Kidney glomerular epithelial cell (primary cell): ENCODE measurements at regions not wholly inside any gene's neighbourhood (a gene's known extent, or its start where the extent isn't known, plus 50 kb on each side); places are given as distances from the start of the nearest gene placed in this dataset.

Source experiments
- DNase-seq: peaks from one replicate; lab custom pipeline; 2025; lab: John Stamatoyannopoulos, UW

- no peak for DNase-seq
These were observed 138.1 kb upstream of the POM121L12 start for GRCh38 chr7:52897288-52897687.

- no peak for DNase-seq
These were observed 158.2 kb upstream of the POM121L12 start for GRCh38 chr7:52877240-52877639.

GRCh38 chr7:52876402-52876801 is 159.0 kb upstream of the POM121L12 start:
- DNase-seq: no peak

- DNase-seq: no peak
These were observed 171.8 kb upstream of the POM121L12 start for GRCh38 chr7:52863652-52864051.

GRCh38 chr7:52862321-52862720 is 173.1 kb upstream of the POM121L12 start:
- DNase-seq: no peak

GRCh38 chr7:52857367-52857766 is 178.1 kb upstream of the POM121L12 start:
- no peak for DNase-seq

- no peak for DNase-seq
These were observed 180.8 kb upstream of the POM121L12 start for GRCh38 chr7:52854681-52855080.

- DNase-seq: no peak
These were observed 183.9 kb upstream of the POM121L12 start for GRCh38 chr7:52851547-52851946.

- DNase-seq: no peak
These were observed 192.0 kb upstream of the POM121L12 start for GRCh38 chr7:52843436-52843835.

- DNase-seq: no peak
These were observed 193.1 kb upstream of the POM121L12 start for GRCh38 chr7:52842202-52842900.

GRCh38 chr7:52838981-52839411 is 196.4 kb upstream of the POM121L12 start:
- DNase-seq: peak; percentile 50

- DNase-seq: peak; percentile 27
These were observed 204.1 kb upstream of the POM121L12 start for GRCh38 chr7:52831321-52831720.

- no peak for DNase-seq
These were observed 204.6 kb upstream of the POM121L12 start for GRCh38 chr7:52830801-52831200.

- DNase-seq: no peak
These were observed 208.7 kb upstream of the POM121L12 start for GRCh38 chr7:52826515-52827265.

GRCh38 chr7:52825611-52826010 is 209.8 kb upstream of the POM121L12 start:
- DNase-seq: no peak

- no peak for DNase-seq
These were observed 223.9 kb upstream of the POM121L12 start for GRCh38 chr7:52811537-52811936.

GRCh38 chr7:52799817-52800216 is 235.6 kb upstream of the POM121L12 start:
- no peak for DNase-seq

- DNase-seq: peak; percentile 3
These were observed 237.6 kb upstream of the POM121L12 start for GRCh38 chr7:52797801-52798200.

GRCh38 chr7:52794621-52795020 is 240.8 kb upstream of the POM121L12 start:
- no peak for DNase-seq

GRCh38 chr7:52791176-52791700 is 244.2 kb upstream of the POM121L12 start:
- DNase-seq: no peak

GRCh38 chr7:52786174-52786573 is 249.3 kb upstream of the POM121L12 start:
- no peak for DNase-seq

GRCh38 chr7:52782348-52782747 is 253.1 kb upstream of the POM121L12 start:
- no peak for DNase-seq

- DNase-seq: no peak
These were observed 254.2 kb upstream of the POM121L12 start for GRCh38 chr7:52781250-52781649.
